ENCODE measurements at regions not wholly inside any gene's neighbourhood (a gene's known extent, or its start where the extent isn't known, plus 50 kb on each side); places are given as distances from the start of the nearest gene placed in this dataset.

GRCh38 chr14:97331526-97331925 lies 534.3 kb downstream of the VRK1 start:
- WGBS, 2 donors, result 76 to 84% methylated on average over 3 of the region's 3 CpGs
- Histone ChIP-seq H3K27ac (no peak overlapping the region), H3K4me1 (no peaks in the 10 kb centered on the region), H3K4me3 (no peak overlapping the region), H3K27me3 (no peaks in the 10 kb centered on the region), H3K36me3 (no peaks in the 10 kb centered on the region), H3K9me3 (no peaks in the 10 kb centered on the region)
- no peak for DNase-seq (ENCODE audit: low spot score in 2 of 2)
- TF ChIP-seq POLR2A (IDR thresholded peaks at IDR 0.05) (no peak), EP300 (IDR thresholded peaks at IDR 0.05) (no peak), CTCF (IDR thresholded peaks at IDR 0.05) (no peak)

GRCh38 chr14:97336179-97336578 lies 539.0 kb downstream of the VRK1 start:
- H3K4me3 ChIP-seq, result no peak overlapping the region
- peaks cover 0 to 8% (median 0%) of the 10 kb centered on the region in 4 donors for H3K9me3 ChIP-seq
- no peak overlapping the region for H3K27ac ChIP-seq
- no peaks in the 10 kb centered on the region for H3K4me1 ChIP-seq
- H3K36me3 ChIP-seq, result no peaks in the 10 kb centered on the region
- WGBS, 2 donors, result 80 to 85% methylated on average over 1 of the region's 1 CpG
- no peaks in the 10 kb centered on the region for H3K27me3 ChIP-seq
- TF ChIP-seq EP300 (IDR thresholded peaks at IDR 0.05), result no peak
- TF ChIP-seq POLR2A (IDR thresholded peaks at IDR 0.05), result no peak
- no peak for TF ChIP-seq CTCF (IDR thresholded peaks at IDR 0.05)
- DNase-seq (ENCODE audit: low spot score in 2 of 2), result no peak

- no peak for TF ChIP-seq POLR2A (IDR thresholded peaks at IDR 0.05)
- TF ChIP-seq EP300 (IDR thresholded peaks at IDR 0.05), result no peak
- TF ChIP-seq CTCF (IDR thresholded peaks at IDR 0.05), result no peak
- Histone ChIP-seq H3K27ac (no peak overlapping the region), H3K27me3 (no peaks in the 10 kb centered on the region), H3K4me3 (no peak overlapping the region), H3K4me1 (no peaks in the 10 kb centered on the region), H3K36me3 (no peaks in the 10 kb centered on the region), H3K9me3 (peaks cover 0 to 8% (median 0%) of the 10 kb centered on the region in 4 donors)
- 50 to 54% methylated on average over 5 of the region's 5 CpGs for WGBS, 2 donors
- no peak for DNase-seq (ENCODE audit: low spot score in 2 of 2)
These were observed 539.6 kb downstream of the VRK1 start for GRCh38 chr14:97336816-97337215.

- no peak overlapping the region for H3K27ac ChIP-seq
- no peak overlapping the region for H3K4me3 ChIP-seq
- DNase-seq (ENCODE audit: low spot score in 2 of 2), result no peak
- no peak for TF ChIP-seq EP300 (IDR thresholded peaks at IDR 0.05)
- TF ChIP-seq CTCF (IDR thresholded peaks at IDR 0.05), result no peak
- no peak for TF ChIP-seq POLR2A (IDR thresholded peaks at IDR 0.05)
- no peaks in the 10 kb centered on the region for H3K36me3 ChIP-seq
- no peaks in the 10 kb centered on the region for H3K27me3 ChIP-seq
- 74 to 83% methylated on average over 3 of the region's 3 CpGs for WGBS, 2 donors
- no peaks in the 10 kb centered on the region for H3K4me1 ChIP-seq
- peaks cover 0 to 8% (median 0%) of the 10 kb centered on the region in 4 donors for H3K9me3 ChIP-seq
These were observed 540.1 kb downstream of the VRK1 start for GRCh38 chr14:97337267-97337666.

GRCh38 chr14:97337670-97338069 lies 540.5 kb downstream of the VRK1 start:
- H3K36me3 ChIP-seq, result no peaks in the 10 kb centered on the region
- no peak for TF ChIP-seq POLR2A (IDR thresholded peaks at IDR 0.05)
- no peak for TF ChIP-seq EP300 (IDR thresholded peaks at IDR 0.05)
- TF ChIP-seq CTCF (IDR thresholded peaks at IDR 0.05), result no peak
- no peak overlapping the region for H3K27ac ChIP-seq
- WGBS, 2 donors, result 55 to 69% methylated on average over 2 of the region's 2 CpGs
- H3K9me3 ChIP-seq, result peaks cover 0 to 8% (median 0%) of the 10 kb centered on the region in 4 donors
- no peak overlapping the region for H3K4me3 ChIP-seq
- no peaks in the 10 kb centered on the region for H3K27me3 ChIP-seq
- H3K4me1 ChIP-seq, result no peaks in the 10 kb centered on the region
- no peak for DNase-seq (ENCODE audit: low spot score in 2 of 2)
